Hepatocyte (in vitro differentiated cells): ENCODE measurements at regions not wholly inside any gene's neighbourhood (a gene's known extent, or its start where the extent isn't known, plus 50 kb on each side); places are given as distances from the start of the nearest gene placed in this dataset.

Source experiments
- CTCF ChIP-seq: fragments of 200-600 bp; sonication (generic); IDR thresholded peaks from 2 replicates; pipeline ENCODE4 v1.5.1; 2016; ENCODE audit warnings: antibody characterized with exemption, mild to moderate bottlenecking; ENCODE audit not compliant: poor library complexity
- EZH2 ChIP-seq: fragments of 200-600 bp; sonication (generic); IDR thresholded peaks from 2 replicates; pipeline ENCODE4 v1.6.1; 2016; ENCODE audit warnings: antibody characterized with exemption, mild to moderate bottlenecking, borderline replicate concordance

GRCh38 chr15:23823508-23823907 lies 136.4 kb upstream of the NDN start:
- no peak for TF ChIP-seq CTCF
- no peak for TF ChIP-seq EZH2
